K562 (cell line): ENCODE measurements at regions not wholly inside any gene's neighbourhood (a gene's known extent, or its start where the extent isn't known, plus 50 kb on each side); places are given as distances from the start of the nearest gene placed in this dataset.

ENCODE experiments used
- ARID1B ChIP-seq: fragments of 450-650 bp; IDR thresholded peaks from 2 replicates; pipeline ENCODE4 v1.6.1; 2016; ENCODE audit warnings: antibody characterized with exemption, mild to moderate bottlenecking, inconsistent platforms
- HDAC2 ChIP-seq: fragments of 450-650 bp; IDR thresholded peaks from 2 replicates; pipeline ENCODE4 v1.6.1; 2016; ENCODE audit warnings: mild to moderate bottlenecking
- IRF2 ChIP-seq: sonication (generic); formaldehyde crosslinking; IDR thresholded peaks from 2 replicates; pipeline ENCODE4 v1.8.1; 2022; ENCODE audit warnings: mild to moderate bottlenecking, missing genetic modification reagents
- KLF10 ChIP-seq: fragments of 250-450 bp; sonication (Bioruptor Pico); IDR thresholded peaks from 2 replicates; pipeline ENCODE4 v1.6.1; 2021; ENCODE audit warnings: matching md5 sums
- MEF2A ChIP-seq: IDR thresholded peaks from 2 replicates; pipeline ENCODE4 v1.6.1; 2011; ENCODE audit warnings: low read depth, mild to moderate bottlenecking, low read length, moderate library complexity; ENCODE audit not compliant: control insufficient read depth
- NCOR1 ChIP-seq: fragments of 450-650 bp; IDR thresholded peaks from 2 replicates; pipeline ENCODE4 v1.6.1; 2016; ENCODE audit warnings: mild to moderate bottlenecking, moderate library complexity
- NFRKB ChIP-seq: fragments of 450-650 bp; IDR thresholded peaks from 2 replicates; pipeline ENCODE4 v1.6.1; 2016; ENCODE audit warnings: low read depth
- PURB ChIP-seq: sonication (generic); formaldehyde crosslinking; IDR thresholded peaks from 2 replicates; pipeline ENCODE4 v1.9.0; 2021; ENCODE audit warnings: low read depth, mild to moderate bottlenecking, missing genetic modification reagents
- RBFOX2 ChIP-seq: fragments of 200-400 bp; formaldehyde crosslinking; IDR thresholded peaks from 2 replicates; pipeline ENCODE4 v1.6.1; 2017; ENCODE audit warnings: low read depth, mild to moderate bottlenecking, low read length, moderate library complexity
- ZHX1 ChIP-seq: fragments of 150-350 bp; conservative IDR thresholded peaks from 2 replicates; pipeline ENCODE4 v1.6.1; 2014; ENCODE audit warnings: low read length
- ZNF121 ChIP-seq: sonication (generic); formaldehyde crosslinking; conservative IDR thresholded peaks from 2 replicates; pipeline ENCODE4 v1.8.0; 2022; ENCODE audit warnings: missing genetic modification reagents
- ZNF780A ChIP-seq: fragments of 250-450 bp; sonication (Bioruptor Pico); IDR thresholded peaks from 2 replicates; pipeline ENCODE4 v1.5.0; 2021; ENCODE audit warnings: mild to moderate bottlenecking
- TF ChIP-seq, protein P1 (sequence below), 2 experiments: fragments of 450-650 bp; IDR thresholded peaks; 2 replicates each; pipeline ENCODE4 v1.6.1; 2016; ENCODE audit warnings: mild to moderate bottlenecking in 2 of 2, borderline replicate concordance in 1 of 2, low read depth in 1 of 2, moderate library complexity in 1 of 2
- TF ChIP-seq, protein P2 (sequence below), 3 experiments: fragments of 200-800 bp in 1 of 3; fragments of 250-450 bp in 1 of 3; fragments of 450-650 bp in 1 of 3; sonication (Bioruptor Pico) in 1 of 3; sonication (Bioruptor generic) in 1 of 3; formaldehyde crosslinking in 1 of 3; IDR thresholded peaks; 2 replicates each; pipeline versions ENCODE4 v1.6.1 to v1.8.0; 2016 to 2022; ENCODE audit warnings: mild to moderate bottlenecking in 2 of 3, missing genetic modification characterization in 2 of 3, missing compliant biosample characterization in 1 of 3, moderate library complexity in 1 of 3

DNA sequence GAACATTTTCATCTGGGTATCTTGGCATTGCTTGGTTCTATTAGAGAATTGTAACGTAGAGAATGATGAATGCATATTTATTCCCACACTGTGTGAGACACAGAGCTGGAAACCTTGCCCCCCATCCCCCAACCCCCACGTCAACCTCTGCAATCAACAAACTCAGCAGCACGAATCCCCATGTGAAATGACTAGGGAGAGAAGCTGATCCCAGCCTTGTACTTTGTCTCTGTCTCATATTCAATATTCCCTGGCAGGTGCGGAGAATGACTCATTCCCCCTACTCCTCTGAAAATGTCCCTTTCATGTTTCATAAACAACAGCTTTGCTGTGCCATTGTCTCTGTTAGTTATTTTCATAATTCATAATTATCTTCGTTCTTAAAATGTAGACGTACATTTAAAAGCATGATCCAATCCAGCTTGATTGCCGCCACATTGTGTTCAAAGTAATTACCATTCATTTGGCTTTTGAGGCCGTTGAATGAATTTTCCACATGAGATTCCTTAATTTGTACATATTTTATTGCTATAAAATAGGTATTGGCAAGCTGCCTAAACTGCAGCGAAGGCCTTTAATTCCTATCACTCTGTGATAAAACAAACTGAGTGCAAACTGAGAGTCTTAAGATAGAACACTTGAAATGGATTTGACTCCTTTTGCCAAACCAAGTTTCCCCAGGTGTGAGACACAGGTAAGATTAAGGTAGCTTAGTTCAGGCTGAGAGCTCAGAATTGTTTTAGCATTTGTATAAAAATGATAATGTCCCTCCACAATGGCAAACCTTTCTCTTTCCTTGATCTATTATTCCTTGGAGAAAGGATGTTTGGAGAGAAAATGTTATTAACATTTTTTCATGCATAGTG, 920.2 kb downstream of the TYW1 start:
- TF ChIP-seq KLF10 (CRISPR knock-in tag) (no peak), HDAC2 (no peak), ZHX1 (no peak), RBFOX2 (no peak), NFRKB (no peak), PURB (no peak), ZNF780A (CRISPR knock-in tag) (no peak), NCOR1 (no peak), MEF2A (no peak), IRF2 (CRISPR knock-in tag) (no peak), ARID1B (no peak), ZNF121 (no peak)
- TF ChIP-seq, protein P1, sequence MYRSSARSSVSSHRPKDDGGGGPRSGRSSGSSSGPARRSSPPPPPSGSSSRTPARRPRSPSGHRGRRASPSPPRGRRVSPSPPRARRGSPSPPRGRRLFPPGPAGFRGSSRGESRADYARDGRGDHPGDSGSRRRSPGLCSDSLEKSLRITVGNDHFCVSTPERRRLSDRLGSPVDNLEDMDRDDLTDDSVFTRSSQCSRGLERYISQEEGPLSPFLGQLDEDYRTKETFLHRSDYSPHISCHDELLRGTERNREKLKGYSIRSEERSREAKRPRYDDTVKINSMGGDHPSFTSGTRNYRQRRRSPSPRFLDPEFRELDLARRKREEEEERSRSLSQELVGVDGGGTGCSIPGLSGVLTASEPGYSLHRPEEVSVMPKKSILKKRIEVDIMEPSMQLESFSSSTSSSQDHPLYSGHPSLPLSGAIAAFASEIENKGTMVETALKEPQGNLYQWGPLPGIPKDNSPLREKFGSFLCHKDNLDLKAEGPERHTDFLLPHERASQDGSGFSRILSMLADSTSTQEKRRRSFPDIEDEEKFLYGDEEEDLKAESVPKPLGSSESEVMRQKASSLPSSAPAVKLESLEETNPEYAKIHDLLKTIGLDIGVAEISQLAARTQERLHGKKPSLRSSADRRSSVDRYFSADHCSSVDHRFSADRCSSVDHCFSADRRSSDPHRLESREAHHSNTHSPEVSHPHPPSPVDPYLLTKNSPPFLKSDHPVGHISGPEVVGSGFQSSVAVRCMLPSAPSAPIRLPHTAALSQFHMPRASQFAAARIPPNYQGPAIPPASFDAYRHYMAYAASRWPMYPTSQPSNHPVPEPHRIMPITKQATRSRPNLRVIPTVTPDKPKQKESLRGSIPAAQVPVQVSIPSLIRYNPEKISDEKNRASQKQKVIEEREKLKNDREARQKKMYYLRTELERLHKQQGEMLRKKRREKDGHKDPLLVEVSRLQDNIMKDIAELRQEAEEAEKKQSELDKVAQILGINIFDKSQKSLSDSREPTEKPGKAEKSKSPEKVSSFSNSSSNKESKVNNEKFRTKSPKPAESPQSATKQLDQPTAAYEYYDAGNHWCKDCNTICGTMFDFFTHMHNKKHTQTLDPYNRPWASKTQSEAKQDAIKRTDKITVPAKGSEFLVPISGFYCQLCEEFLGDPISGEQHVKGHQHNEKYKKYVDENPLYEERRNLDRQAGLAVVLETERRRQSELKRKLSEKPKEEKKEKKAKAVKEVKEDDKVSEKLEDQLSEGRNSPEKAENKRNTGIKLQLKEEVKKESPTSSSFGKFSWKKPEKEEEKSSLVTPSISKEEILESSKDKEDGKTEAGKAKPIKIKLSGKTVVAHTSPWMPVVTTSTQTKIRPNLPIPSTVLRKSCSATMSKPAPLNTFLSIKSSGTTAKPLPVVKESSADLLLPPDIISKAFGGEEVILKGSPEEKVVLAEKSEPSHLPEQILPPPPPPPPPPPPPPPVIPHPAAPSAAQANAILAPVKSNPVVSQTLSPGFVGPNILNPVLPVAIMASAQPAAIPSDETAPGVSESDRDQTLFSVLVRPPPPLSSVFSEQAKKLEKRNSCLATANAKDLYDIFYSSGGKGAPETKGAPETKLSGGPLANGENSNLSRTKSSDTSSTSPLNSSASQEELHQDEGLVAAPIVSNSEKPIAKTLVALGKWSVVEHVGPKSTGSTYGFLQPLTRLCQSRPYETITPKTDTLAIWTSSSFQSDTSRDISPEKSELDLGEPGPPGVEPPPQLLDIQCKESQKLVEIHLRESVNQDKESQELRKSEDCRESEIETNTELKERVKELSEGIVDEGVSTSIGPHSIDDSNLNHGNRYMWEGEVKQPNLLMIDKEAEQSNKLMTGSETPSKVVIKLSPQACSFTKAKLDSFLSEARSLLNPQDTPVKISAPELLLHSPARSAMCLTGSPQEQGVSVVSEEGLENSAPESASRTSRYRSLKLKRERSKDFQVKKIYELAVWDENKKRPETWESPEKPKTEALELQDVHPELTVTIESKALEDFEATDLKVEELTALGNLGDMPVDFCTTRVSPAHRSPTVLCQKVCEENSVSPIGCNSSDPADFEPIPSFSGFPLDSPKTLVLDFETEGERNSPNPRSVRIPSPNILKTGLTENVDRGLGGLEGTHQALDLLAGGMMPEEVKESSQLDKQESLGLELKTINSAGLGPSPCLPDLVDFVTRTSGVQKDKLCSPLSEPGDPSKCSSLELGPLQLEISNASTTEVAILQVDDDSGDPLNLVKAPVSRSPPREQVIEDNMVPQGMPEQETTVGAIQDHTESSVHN (IDR thresholded peaks at IDR 0.05; ENCODE audit: borderline replicate concordance in 1 of 2, low read depth in 1 of 2), result no peak
- TF ChIP-seq, protein P2, sequence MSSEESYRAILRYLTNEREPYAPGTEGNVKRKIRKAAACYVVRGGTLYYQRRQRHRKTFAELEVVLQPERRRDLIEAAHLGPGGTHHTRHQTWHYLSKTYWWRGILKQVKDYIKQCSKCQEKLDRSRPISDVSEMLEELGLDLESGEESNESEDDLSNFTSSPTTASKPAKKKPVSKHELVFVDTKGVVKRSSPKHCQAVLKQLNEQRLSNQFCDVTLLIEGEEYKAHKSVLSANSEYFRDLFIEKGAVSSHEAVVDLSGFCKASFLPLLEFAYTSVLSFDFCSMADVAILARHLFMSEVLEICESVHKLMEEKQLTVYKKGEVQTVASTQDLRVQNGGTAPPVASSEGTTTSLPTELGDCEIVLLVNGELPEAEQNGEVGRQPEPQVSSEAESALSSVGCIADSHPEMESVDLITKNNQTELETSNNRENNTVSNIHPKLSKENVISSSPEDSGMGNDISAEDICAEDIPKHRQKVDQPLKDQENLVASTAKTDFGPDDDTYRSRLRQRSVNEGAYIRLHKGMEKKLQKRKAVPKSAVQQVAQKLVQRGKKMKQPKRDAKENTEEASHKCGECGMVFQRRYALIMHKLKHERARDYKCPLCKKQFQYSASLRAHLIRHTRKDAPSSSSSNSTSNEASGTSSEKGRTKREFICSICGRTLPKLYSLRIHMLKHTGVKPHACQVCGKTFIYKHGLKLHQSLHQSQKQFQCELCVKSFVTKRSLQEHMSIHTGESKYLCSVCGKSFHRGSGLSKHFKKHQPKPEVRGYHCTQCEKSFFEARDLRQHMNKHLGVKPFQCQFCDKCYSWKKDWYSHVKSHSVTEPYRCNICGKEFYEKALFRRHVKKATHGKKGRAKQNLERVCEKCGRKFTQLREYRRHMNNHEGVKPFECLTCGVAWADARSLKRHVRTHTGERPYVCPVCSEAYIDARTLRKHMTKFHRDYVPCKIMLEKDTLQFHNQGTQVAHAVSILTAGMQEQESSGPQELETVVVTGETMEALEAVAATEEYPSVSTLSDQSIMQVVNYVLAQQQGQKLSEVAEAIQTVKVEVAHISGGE (CRISPR knock-in tag; IDR thresholded peaks at IDR 0.05), result no peak
